ENCODE measurements at regions not wholly inside any gene's neighbourhood (a gene's known extent, or its start where the extent isn't known, plus 50 kb on each side); places are given as distances from the start of the nearest gene placed in this dataset.

GRCh38 chrX:9235722-9236121 lies 201.8 kb upstream of the FAM9B start:
- ATAC-seq (ENCODE audit: low read depth) (no peak), DNase-seq (no peak)
- no peaks in the 10 kb centered on the region for H3K4me1 Mint-ChIP-seq
- no peaks in the 10 kb centered on the region for H3K9me3 Mint-ChIP-seq
- H3K4me3 Mint-ChIP-seq, result no peak overlapping the region
- no peaks in the 10 kb centered on the region for H3K27me3 Mint-ChIP-seq
- POLR2A ChIA-PET, result no interaction called here
- H3K36me3 Mint-ChIP-seq, result no peaks in the 10 kb centered on the region
- H3K27ac Mint-ChIP-seq, result no peak overlapping the region

- ATAC-seq (ENCODE audit: low read depth) (no peak), DNase-seq (no peak)
- no peaks in the 10 kb centered on the region for H3K9me3 Mint-ChIP-seq
- H3K4me1 Mint-ChIP-seq, result no peaks in the 10 kb centered on the region
- H3K27ac Mint-ChIP-seq, result no peak overlapping the region
- H3K27me3 Mint-ChIP-seq, result no peaks in the 10 kb centered on the region
- H3K4me3 Mint-ChIP-seq, result no peak overlapping the region
- H3K36me3 Mint-ChIP-seq, result no peaks in the 10 kb centered on the region
- POLR2A ChIA-PET, result no interaction called here
Measured at GRCh38 chrX:9240956-9241355, 207.0 kb upstream of the FAM9B start.

GRCh38 chrX:9241427-9241826 lies 207.5 kb upstream of the FAM9B start:
- no peaks in the 10 kb centered on the region for H3K9me3 Mint-ChIP-seq
- no peaks in the 10 kb centered on the region for H3K27me3 Mint-ChIP-seq
- POLR2A ChIA-PET, result no interaction called here
- no peak overlapping the region for H3K4me3 Mint-ChIP-seq
- H3K4me1 Mint-ChIP-seq, result no peaks in the 10 kb centered on the region
- H3K27ac Mint-ChIP-seq, result no peak overlapping the region
- H3K36me3 Mint-ChIP-seq, result no peaks in the 10 kb centered on the region
- no peak for DNase-seq
- no peak for ATAC-seq (ENCODE audit: low read depth)

- no peaks in the 10 kb centered on the region for H3K4me1 Mint-ChIP-seq
- H3K4me3 Mint-ChIP-seq, result no peak overlapping the region
- DNase-seq (no peak), ATAC-seq (ENCODE audit: low read depth) (no peak)
- no peaks in the 10 kb centered on the region for H3K27me3 Mint-ChIP-seq
- H3K27ac Mint-ChIP-seq, result no peak overlapping the region
- no peaks in the 10 kb centered on the region for H3K9me3 Mint-ChIP-seq
- no peaks in the 10 kb centered on the region for H3K36me3 Mint-ChIP-seq
- POLR2A ChIA-PET, result no interaction called here
Measured at GRCh38 chrX:9249051-9249846, 215.3 kb upstream of the FAM9B start.

- no peak overlapping the region for H3K27ac Mint-ChIP-seq
- ATAC-seq (ENCODE audit: low read depth), result no peak
- H3K4me1 Mint-ChIP-seq, result no peaks in the 10 kb centered on the region
- H3K9me3 Mint-ChIP-seq, result no peaks in the 10 kb centered on the region
- POLR2A ChIA-PET, result no interaction called here
- no peak overlapping the region for H3K4me3 Mint-ChIP-seq
- no peaks in the 10 kb centered on the region for H3K36me3 Mint-ChIP-seq
- H3K27me3 Mint-ChIP-seq, result no peaks in the 10 kb centered on the region
- no peak for DNase-seq
Measured at GRCh38 chrX:9252182-9252581, 212.7 kb upstream of the TBL1X start.

- H3K36me3 Mint-ChIP-seq, result no peaks in the 10 kb centered on the region
- H3K4me1 Mint-ChIP-seq, result no peaks in the 10 kb centered on the region
- no peaks in the 10 kb centered on the region for H3K9me3 Mint-ChIP-seq
- no peak for DNase-seq
- H3K4me3 Mint-ChIP-seq, result no peak overlapping the region
- H3K27ac Mint-ChIP-seq, result no peak overlapping the region
- no peaks in the 10 kb centered on the region for H3K27me3 Mint-ChIP-seq
- no peak for ATAC-seq (ENCODE audit: low read depth)
- POLR2A ChIA-PET, result no interaction called here
Measured at GRCh38 chrX:9253211-9253610, 211.6 kb upstream of the TBL1X start.

- Mint-ChIP-seq H3K9me3 (peaks cover 9% of the 10 kb centered on the region), H3K27me3 (no peaks in the 10 kb centered on the region), H3K4me1 (peaks cover 4% of the 10 kb centered on the region), H3K27ac (no peak overlapping the region), H3K36me3 (peaks cover 8% of the 10 kb centered on the region), H3K4me3 (no peak overlapping the region)
- ATAC-seq (ENCODE audit: low read depth), result no peak
- POLR2A ChIA-PET, result no interaction called here
- no peak for DNase-seq
Measured at GRCh38 chrX:9257718-9258420, 207.0 kb upstream of the TBL1X start.

- Mint-ChIP-seq H3K4me1 (peaks cover 4% of the 10 kb centered on the region), H3K27me3 (no peaks in the 10 kb centered on the region), H3K36me3 (peaks cover 8% of the 10 kb centered on the region), H3K9me3 (peaks cover 9% of the 10 kb centered on the region), H3K27ac (no peak overlapping the region), H3K4me3 (no peak overlapping the region)
- POLR2A ChIA-PET, result no interaction called here
- ATAC-seq (ENCODE audit: low read depth) (no peak), DNase-seq (no peak)
Measured at GRCh38 chrX:9258421-9259104, 206.3 kb upstream of the TBL1X start.

GRCh38 chrX:9260603-9261002 lies 204.3 kb upstream of the TBL1X start:
- Mint-ChIP-seq H3K27ac (no peak overlapping the region), H3K4me3 (no peak overlapping the region), H3K9me3 (peaks cover 9% of the 10 kb centered on the region), H3K27me3 (no peaks in the 10 kb centered on the region), H3K4me1 (peaks cover 4% of the 10 kb centered on the region), H3K36me3 (peaks cover 8% of the 10 kb centered on the region)
- ATAC-seq (ENCODE audit: low read depth) (no peak), DNase-seq (no peak)
- POLR2A ChIA-PET, result no interaction called here

- POLR2A ChIA-PET, result no interaction called here
Measured at GRCh38 chrX:9267415-9267814, 197.4 kb upstream of the TBL1X start.

GRCh38 chrX:9269134-9269533 lies 195.7 kb upstream of the TBL1X start:
- H3K27ac Mint-ChIP-seq, result no peak overlapping the region
- H3K9me3 Mint-ChIP-seq, result peaks cover 2% of the 10 kb centered on the region
- H3K4me1 Mint-ChIP-seq, result no peaks in the 10 kb centered on the region
- DNase-seq (no peak), ATAC-seq (ENCODE audit: low read depth) (no peak)
- POLR2A ChIA-PET, result no interaction called here
- H3K4me3 Mint-ChIP-seq, result no peak overlapping the region
- peaks cover 4% of the 10 kb centered on the region for H3K27me3 Mint-ChIP-seq
- peaks cover 3% of the 10 kb centered on the region for H3K36me3 Mint-ChIP-seq

More at GRCh38 chrX:9267415-9267814, 197.4 kb upstream of the TBL1X start:
- Mint-ChIP-seq H3K4me1 (no peaks in the 10 kb centered on the region), H3K27ac (no peak overlapping the region), H3K9me3 (no peaks in the 10 kb centered on the region), H3K36me3 (no peaks in the 10 kb centered on the region), H3K4me3 (no peak overlapping the region), H3K27me3 (peaks cover 4% of the 10 kb centered on the region)
- DNase-seq, result no peak
- ATAC-seq (ENCODE audit: low read depth), result no peak

- Mint-ChIP-seq H3K27me3 (peaks cover 4% of the 10 kb centered on the region), H3K4me1 (no peaks in the 10 kb centered on the region), H3K27ac (no peak overlapping the region), H3K36me3 (peaks cover 3% of the 10 kb centered on the region), H3K4me3 (no peak overlapping the region), H3K9me3 (peaks cover 2% of the 10 kb centered on the region)
- POLR2A ChIA-PET, result no interaction called here
- ATAC-seq (ENCODE audit: low read depth), result no peak
- no peak for DNase-seq
Measured at GRCh38 chrX:9271789-9272525, 192.9 kb upstream of the TBL1X start.

- no peak for ATAC-seq (ENCODE audit: low read depth)
- no peak overlapping the region for H3K27ac Mint-ChIP-seq
Measured at GRCh38 chrX:9273744-9274143, 191.1 kb upstream of the TBL1X start.

More at GRCh38 chrX:9273744-9274143, 191.1 kb upstream of the TBL1X start:
- Mint-ChIP-seq H3K9me3 (peaks cover 2% of the 10 kb centered on the region), H3K4me3 (no peak overlapping the region), H3K4me1 (no peaks in the 10 kb centered on the region), H3K36me3 (peaks cover 3% of the 10 kb centered on the region), H3K27me3 (peaks cover 5% of the 10 kb centered on the region)
- no peak for DNase-seq
- POLR2A ChIA-PET, result no interaction called here
